ENCODE measurements at regions not wholly inside any gene's neighbourhood (a gene's known extent, or its start where the extent isn't known, plus 50 kb on each side); places are given as distances from the start of the nearest gene placed in this dataset.

- TF ChIP-seq TAF1 (IDR thresholded peaks at IDR 0.05; ENCODE audit: borderline replicate concordance, low read depth, low read length), result no peak
- no peak for TF ChIP-seq POLR2AphosphoS5 (IDR thresholded peaks at IDR 0.05; ENCODE audit: low read depth, low read length)
- no peak for TF ChIP-seq POLR2A (IDR thresholded peaks at IDR 0.05; ENCODE audit: low read depth, low read length)
These were observed 60.9 kb upstream of the ZNF280D start for GRCh38 chr15:56794165-56794552.
